ENCODE measurements at regions not wholly inside any gene's neighbourhood (a gene's known extent, or its start where the extent isn't known, plus 50 kb on each side); places are given as distances from the start of the nearest gene placed in this dataset.

DNA sequence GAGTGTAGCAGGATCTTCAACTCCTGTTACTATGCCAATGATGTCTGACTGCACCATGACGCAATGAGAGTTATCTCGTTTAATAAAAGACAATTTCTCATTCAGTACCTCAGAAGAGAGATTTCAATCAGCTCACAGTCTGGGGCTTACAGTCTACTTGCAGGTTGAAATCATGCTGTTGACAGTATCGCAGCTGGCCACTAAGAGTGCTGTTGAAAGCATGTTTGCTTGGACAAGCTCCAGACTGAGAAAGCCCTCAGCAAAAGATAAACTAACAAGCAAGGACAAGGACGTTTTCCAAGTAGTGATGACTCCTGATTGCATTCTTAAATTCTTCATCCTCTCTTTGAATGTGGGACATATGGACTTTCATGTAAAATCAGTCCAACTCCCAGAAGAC is 145.2 kb upstream of the SYT4 start:
- ATAC-seq: peak; percentile 61; the same call in 2 of the 3 replicates
- TF ChIP-seq, protein P1, sequence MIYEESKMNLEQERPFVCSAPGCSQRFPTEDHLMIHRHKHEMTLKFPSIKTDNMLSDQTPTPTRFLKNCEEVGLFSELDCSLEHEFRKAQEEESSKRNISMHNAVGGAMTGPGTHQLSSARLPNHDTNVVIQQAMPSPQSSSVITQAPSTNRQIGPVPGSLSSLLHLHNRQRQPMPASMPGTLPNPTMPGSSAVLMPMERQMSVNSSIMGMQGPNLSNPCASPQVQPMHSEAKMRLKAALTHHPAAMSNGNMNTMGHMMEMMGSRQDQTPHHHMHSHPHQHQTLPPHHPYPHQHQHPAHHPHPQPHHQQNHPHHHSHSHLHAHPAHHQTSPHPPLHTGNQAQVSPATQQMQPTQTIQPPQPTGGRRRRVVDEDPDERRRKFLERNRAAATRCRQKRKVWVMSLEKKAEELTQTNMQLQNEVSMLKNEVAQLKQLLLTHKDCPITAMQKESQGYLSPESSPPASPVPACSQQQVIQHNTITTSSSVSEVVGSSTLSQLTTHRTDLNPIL (CRISPR knock-in tag; IDR thresholded peaks at IDR 0.05; ENCODE audit: low read depth): no peak
- TF ChIP-seq ZNF70 (CRISPR knock-in tag; IDR thresholded peaks at IDR 0.05) (no peak), TCF4 (CRISPR knock-in tag; IDR thresholded peaks at IDR 0.05; ENCODE audit: borderline replicate concordance) (peak; percentile 62; the same call in 1 of the 2 replicates), ZFP3 (CRISPR knock-in tag; IDR thresholded peaks at IDR 0.05) (peak; percentile 45; the same call in 1 of the 2 replicates), ISL1 (CRISPR knock-in tag; IDR thresholded peaks at IDR 0.05) (peak; percentile 73), SNAI2 (CRISPR knock-in tag; IDR thresholded peaks at IDR 0.05) (peak; percentile 86; the same call in 1 of the 2 replicates), CSDC2 (CRISPR knock-in tag; IDR thresholded peaks at IDR 0.05) (no peak)
- TF ChIP-seq, protein P2, sequence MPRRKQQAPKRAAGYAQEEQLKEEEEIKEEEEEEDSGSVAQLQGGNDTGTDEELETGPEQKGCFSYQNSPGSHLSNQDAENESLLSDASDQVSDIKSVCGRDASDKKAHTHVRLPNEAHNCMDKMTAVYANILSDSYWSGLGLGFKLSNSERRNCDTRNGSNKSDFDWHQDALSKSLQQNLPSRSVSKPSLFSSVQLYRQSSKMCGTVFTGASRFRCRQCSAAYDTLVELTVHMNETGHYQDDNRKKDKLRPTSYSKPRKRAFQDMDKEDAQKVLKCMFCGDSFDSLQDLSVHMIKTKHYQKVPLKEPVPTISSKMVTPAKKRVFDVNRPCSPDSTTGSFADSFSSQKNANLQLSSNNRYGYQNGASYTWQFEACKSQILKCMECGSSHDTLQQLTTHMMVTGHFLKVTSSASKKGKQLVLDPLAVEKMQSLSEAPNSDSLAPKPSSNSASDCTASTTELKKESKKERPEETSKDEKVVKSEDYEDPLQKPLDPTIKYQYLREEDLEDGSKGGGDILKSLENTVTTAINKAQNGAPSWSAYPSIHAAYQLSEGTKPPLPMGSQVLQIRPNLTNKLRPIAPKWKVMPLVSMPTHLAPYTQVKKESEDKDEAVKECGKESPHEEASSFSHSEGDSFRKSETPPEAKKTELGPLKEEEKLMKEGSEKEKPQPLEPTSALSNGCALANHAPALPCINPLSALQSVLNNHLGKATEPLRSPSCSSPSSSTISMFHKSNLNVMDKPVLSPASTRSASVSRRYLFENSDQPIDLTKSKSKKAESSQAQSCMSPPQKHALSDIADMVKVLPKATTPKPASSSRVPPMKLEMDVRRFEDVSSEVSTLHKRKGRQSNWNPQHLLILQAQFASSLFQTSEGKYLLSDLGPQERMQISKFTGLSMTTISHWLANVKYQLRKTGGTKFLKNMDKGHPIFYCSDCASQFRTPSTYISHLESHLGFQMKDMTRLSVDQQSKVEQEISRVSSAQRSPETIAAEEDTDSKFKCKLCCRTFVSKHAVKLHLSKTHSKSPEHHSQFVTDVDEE (CRISPR knock-in tag; IDR thresholded peaks at IDR 0.05): peak; percentile 58; the same call in 1 of the 2 replicates

DNA sequence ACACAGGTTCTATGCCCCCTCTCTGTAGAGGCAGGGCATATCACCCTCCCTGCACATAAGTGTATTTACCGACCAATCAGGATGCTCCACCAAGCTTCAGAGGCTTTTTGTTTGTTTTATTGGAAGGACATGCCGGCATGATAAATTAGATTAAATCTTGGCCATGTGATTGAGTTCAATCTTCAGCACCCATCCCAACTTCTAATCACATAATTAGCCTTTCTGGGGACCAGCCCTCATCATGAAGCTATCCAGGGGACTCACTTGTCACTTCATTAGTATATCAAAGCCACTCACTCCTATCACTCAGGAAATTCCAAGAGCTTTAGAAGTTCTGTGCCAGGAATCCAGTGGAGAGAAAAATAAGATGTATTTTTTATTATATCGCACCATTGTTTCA is 158.6 kb upstream of the SYT4 start:
- no peak for ATAC-seq

DNA sequence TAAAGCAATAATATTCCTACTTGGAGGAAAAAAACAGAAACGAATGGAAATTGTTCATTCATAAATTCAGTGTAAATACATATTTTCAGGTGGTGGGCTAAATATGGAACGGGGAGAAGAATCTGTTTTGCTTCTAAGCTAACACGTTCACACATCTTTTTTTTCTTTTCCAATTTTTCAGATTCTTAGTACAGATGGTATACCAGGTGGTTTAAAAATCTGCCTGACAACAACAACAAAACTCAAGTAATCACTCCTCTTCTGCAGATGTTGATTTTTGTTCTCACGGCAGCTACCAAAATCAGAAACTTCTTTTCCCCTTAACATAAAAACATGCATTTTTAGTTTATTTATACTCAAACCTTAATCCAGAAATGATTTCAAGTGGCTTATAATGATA is 164.8 kb upstream of the SYT4 start:
- TF ChIP-seq ZFP3 (CRISPR knock-in tag; IDR thresholded peaks at IDR 0.05) (no peak), ZNF565 (CRISPR knock-in tag; conservative IDR thresholded peaks at IDR 0.05; ENCODE audit: low read depth) (no peak), CSDC2 (CRISPR knock-in tag; IDR thresholded peaks at IDR 0.05) (no peak), SNAI2 (CRISPR knock-in tag; IDR thresholded peaks at IDR 0.05) (no peak), ZNF8 (CRISPR knock-in tag; IDR thresholded peaks at IDR 0.05) (no peak)
- TF ChIP-seq, protein P3, sequence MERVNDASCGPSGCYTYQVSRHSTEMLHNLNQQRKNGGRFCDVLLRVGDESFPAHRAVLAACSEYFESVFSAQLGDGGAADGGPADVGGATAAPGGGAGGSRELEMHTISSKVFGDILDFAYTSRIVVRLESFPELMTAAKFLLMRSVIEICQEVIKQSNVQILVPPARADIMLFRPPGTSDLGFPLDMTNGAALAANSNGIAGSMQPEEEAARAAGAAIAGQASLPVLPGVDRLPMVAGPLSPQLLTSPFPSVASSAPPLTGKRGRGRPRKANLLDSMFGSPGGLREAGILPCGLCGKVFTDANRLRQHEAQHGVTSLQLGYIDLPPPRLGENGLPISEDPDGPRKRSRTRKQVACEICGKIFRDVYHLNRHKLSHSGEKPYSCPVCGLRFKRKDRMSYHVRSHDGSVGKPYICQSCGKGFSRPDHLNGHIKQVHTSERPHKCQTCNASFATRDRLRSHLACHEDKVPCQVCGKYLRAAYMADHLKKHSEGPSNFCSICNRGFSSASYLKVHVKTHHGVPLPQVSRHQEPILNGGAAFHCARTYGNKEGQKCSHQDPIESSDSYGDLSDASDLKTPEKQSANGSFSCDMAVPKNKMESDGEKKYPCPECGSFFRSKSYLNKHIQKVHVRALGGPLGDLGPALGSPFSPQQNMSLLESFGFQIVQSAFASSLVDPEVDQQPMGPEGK (CRISPR knock-in tag; IDR thresholded peaks at IDR 0.05; ENCODE audit: borderline replicate concordance): no peak
- ATAC-seq: no peak

More for the DNA sequence above, 158.6 kb upstream of the SYT4 start:
- TF ChIP-seq ISL1 (CRISPR knock-in tag; IDR thresholded peaks at IDR 0.05): no peak
- TF ChIP-seq TCF4 (CRISPR knock-in tag; IDR thresholded peaks at IDR 0.05; ENCODE audit: borderline replicate concordance): no peak
- no peak for TF ChIP-seq ZNF70 (CRISPR knock-in tag; IDR thresholded peaks at IDR 0.05)
- TF ChIP-seq, protein P1 (CRISPR knock-in tag; IDR thresholded peaks at IDR 0.05; ENCODE audit: low read depth): no peak
- no peak for TF ChIP-seq ZFP3 (CRISPR knock-in tag; IDR thresholded peaks at IDR 0.05)
- no peak for TF ChIP-seq ZNF8 (CRISPR knock-in tag; IDR thresholded peaks at IDR 0.05)
- TF ChIP-seq GLIS3 (CRISPR knock-in tag; IDR thresholded peaks at IDR 0.05): no peak
- no peak for TF ChIP-seq OSR1 (CRISPR knock-in tag; IDR thresholded peaks at IDR 0.05)
- no peak for TF ChIP-seq BACH2 (CRISPR knock-in tag; IDR thresholded peaks at IDR 0.05; ENCODE audit: borderline replicate concordance)
- TF ChIP-seq, protein P3 (CRISPR knock-in tag; IDR thresholded peaks at IDR 0.05; ENCODE audit: borderline replicate concordance): no peak
- TF ChIP-seq PPARA (CRISPR knock-in tag; IDR thresholded peaks at IDR 0.05; ENCODE audit: borderline replicate concordance): no peak
- no peak for TF ChIP-seq CSDC2 (CRISPR knock-in tag; IDR thresholded peaks at IDR 0.05)
- TF ChIP-seq ZFP30 (CRISPR knock-in tag; IDR thresholded peaks at IDR 0.05): no peak
- TF ChIP-seq ZC3H10 (CRISPR knock-in tag; IDR thresholded peaks at IDR 0.05): no peak

DNA sequence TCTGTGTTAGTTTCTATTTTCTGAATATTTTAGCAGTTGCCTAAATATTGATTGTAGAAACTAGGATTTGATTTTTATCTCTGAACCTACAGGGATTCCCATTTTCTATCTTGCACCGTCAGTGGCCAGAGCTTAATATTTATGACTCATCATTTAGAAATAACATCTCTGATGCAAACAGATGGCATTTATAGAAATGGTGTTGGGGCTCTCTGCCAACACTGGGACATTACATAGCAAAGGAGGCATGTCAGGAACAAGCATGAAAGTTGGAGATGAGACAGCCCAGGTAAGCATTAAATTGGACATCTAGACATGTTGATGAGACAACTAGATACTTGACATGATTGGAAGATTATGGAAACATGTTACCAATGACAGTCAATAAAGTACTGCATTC is 165.3 kb upstream of the SYT4 start:
- ATAC-seq: no peak
- TF ChIP-seq ISL1 (CRISPR knock-in tag; IDR thresholded peaks at IDR 0.05) (peak; percentile 63), GLIS3 (CRISPR knock-in tag; IDR thresholded peaks at IDR 0.05) (no peak)
- TF ChIP-seq, protein P2 (CRISPR knock-in tag; IDR thresholded peaks at IDR 0.05): peak; percentile 40; the same call in 1 of the 2 replicates

All from SK-N-SH treated with all-trans-retinoic acid at 6 μM for 48 hours (cell line).